ENCODE measurements at regions not wholly inside any gene's neighbourhood (a gene's known extent, or its start where the extent isn't known, plus 50 kb on each side); places are given as distances from the start of the nearest gene placed in this dataset.
A peak's percentile ranks its signal among the peaks of the same experiment; 100 is the strongest.

DNA sequence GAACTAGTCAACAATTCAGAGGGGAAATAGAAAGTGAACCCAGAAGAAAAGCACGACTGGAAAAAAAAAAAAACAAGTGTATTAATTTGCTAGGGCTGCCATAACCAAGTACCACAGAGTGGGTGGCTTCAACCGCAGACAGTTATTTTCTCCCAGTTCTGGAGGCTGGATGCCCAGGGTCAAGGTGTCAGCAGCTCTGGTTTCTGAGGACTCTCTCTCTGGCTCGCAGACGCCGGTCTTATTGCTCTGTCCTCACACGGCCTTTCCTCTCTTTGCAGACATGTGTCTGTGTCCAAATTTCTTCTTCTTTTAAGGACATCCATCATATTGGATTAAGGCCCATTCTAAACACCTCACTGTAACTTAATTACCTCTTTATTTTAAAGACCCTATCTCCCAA lies 291.8 kb downstream of the XXYLT1 start:
- no peak overlapping the region for H3K27ac ChIP-seq (ENCODE audit: extremely low read depth, low read depth, low read length)
- no peaks in the 10 kb centered on the region for H3K9me3 ChIP-seq (ENCODE audit: control insufficient read depth, insufficient read depth, low read depth, low read length)
- no peaks in the 10 kb centered on the region for H3K36me3 ChIP-seq (ENCODE audit: control insufficient read depth in 2 of 2, insufficient read depth in 1 of 2, low read length in 2 of 2)
- TF ChIP-seq ZNF174 (tag by site-specific recombination; IDR thresholded peaks at IDR 0.05) (no peak), ZNF350 (tag by site-specific recombination; IDR thresholded peaks at IDR 0.05) (no peak), ZNF548 (tag by site-specific recombination; IDR thresholded peaks at IDR 0.05) (peak; percentile 72), ZBTB1 (tag by site-specific recombination; IDR thresholded peaks at IDR 0.05) (no peak), PRDM1 (tag by site-specific recombination; IDR thresholded peaks at IDR 0.05) (no peak), ZNF133 (tag by site-specific recombination; IDR thresholded peaks at IDR 0.05) (no peak), ZFP37 (tag by site-specific recombination; IDR thresholded peaks at IDR 0.05) (no peak)
- TF ChIP-seq, protein P1, sequence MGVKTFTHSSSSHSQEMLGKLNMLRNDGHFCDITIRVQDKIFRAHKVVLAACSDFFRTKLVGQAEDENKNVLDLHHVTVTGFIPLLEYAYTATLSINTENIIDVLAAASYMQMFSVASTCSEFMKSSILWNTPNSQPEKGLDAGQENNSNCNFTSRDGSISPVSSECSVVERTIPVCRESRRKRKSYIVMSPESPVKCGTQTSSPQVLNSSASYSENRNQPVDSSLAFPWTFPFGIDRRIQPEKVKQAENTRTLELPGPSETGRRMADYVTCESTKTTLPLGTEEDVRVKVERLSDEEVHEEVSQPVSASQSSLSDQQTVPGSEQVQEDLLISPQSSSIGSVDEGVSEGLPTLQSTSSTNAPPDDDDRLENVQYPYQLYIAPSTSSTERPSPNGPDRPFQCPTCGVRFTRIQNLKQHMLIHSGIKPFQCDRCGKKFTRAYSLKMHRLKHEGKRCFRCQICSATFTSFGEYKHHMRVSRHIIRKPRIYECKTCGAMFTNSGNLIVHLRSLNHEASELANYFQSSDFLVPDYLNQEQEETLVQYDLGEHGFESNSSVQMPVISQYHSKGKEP (tag by site-specific recombination; IDR thresholded peaks at IDR 0.05): no peak
- ChIA-PET CTCF (no interaction called here), POLR2A (no interaction called here)
- no peak overlapping the region for H3K4me3 ChIP-seq (ENCODE audit: low read depth, low read length)
- H3K4me1 ChIP-seq (ENCODE audit: control insufficient read depth, insufficient read depth, low read length): no peaks in the 10 kb centered on the region

DNA sequence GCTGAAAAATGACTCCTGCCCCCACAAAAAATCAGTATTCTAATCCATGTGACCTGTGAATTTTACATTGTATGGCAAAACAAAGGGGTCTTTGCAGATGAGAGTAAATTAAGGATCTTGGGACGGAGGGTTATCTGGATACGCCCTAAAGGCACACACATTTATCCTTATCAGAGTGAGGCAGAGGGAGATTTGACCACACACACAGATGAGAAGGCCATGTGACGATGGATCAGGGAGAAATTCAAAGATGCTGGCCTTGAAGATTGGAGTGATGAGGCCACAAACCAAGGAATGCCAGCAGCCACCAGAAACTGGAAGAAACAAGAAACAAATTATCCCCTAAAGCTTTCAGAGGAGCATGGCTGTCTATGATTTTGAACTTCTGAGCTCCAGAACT lies 288.5 kb downstream of the XXYLT1 start:
- H3K4me3 ChIP-seq (ENCODE audit: low read depth, low read length): no peak overlapping the region
- H3K4me1 ChIP-seq (ENCODE audit: control insufficient read depth, insufficient read depth, low read length): no peaks in the 10 kb centered on the region
- TF ChIP-seq ZFP37 (tag by site-specific recombination; IDR thresholded peaks at IDR 0.05): no peak
- no peak for TF ChIP-seq ZNF248 (tag by site-specific recombination; IDR thresholded peaks at IDR 0.05)
- TF ChIP-seq GLIS1 (tag by site-specific recombination; IDR thresholded peaks at IDR 0.05): no peak
- TF ChIP-seq, protein P2, sequence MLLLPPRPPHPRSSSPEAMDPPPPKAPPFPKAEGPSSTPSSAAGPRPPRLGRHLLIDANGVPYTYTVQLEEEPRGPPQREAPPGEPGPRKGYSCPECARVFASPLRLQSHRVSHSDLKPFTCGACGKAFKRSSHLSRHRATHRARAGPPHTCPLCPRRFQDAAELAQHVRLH (tag by site-specific recombination; IDR thresholded peaks at IDR 0.05): no peak
- TF ChIP-seq ZBTB20 (tag by site-specific recombination; IDR thresholded peaks at IDR 0.05): no peak
- no peak for TF ChIP-seq ZNF335 (tag by site-specific recombination; conservative IDR thresholded peaks at IDR 0.05)
- TF ChIP-seq ZNF654 (tag by site-specific recombination; IDR thresholded peaks at IDR 0.05; ENCODE audit: low read depth): no peak
- TF ChIP-seq ZNF624 (tag by site-specific recombination; IDR thresholded peaks at IDR 0.05): no peak
- TF ChIP-seq WT1 (tag by site-specific recombination; IDR thresholded peaks at IDR 0.05): no peak
- no peak for TF ChIP-seq ZNF768 (tag by site-specific recombination; IDR thresholded peaks at IDR 0.05)
- no peak for TF ChIP-seq ZNF202 (tag by site-specific recombination; IDR thresholded peaks at IDR 0.05; ENCODE audit: borderline replicate concordance)
- TF ChIP-seq ZNF341 (tag by site-specific recombination; IDR thresholded peaks at IDR 0.05; ENCODE audit: low read depth): no peak
- TF ChIP-seq ZNF510 (tag by site-specific recombination; IDR thresholded peaks at IDR 0.05; ENCODE audit: insufficient replicate concordance): no peak
- ChIA-PET CTCF (no interaction called here), POLR2A (no interaction called here)
- no peaks in the 10 kb centered on the region for H3K36me3 ChIP-seq (ENCODE audit: control insufficient read depth in 2 of 2, insufficient read depth in 1 of 2, low read length in 2 of 2)
- no peaks in the 10 kb centered on the region for H3K9me3 ChIP-seq (ENCODE audit: control insufficient read depth, insufficient read depth, low read depth, low read length)
- H3K27ac ChIP-seq (ENCODE audit: extremely low read depth, low read depth, low read length): no peak overlapping the region

DNA sequence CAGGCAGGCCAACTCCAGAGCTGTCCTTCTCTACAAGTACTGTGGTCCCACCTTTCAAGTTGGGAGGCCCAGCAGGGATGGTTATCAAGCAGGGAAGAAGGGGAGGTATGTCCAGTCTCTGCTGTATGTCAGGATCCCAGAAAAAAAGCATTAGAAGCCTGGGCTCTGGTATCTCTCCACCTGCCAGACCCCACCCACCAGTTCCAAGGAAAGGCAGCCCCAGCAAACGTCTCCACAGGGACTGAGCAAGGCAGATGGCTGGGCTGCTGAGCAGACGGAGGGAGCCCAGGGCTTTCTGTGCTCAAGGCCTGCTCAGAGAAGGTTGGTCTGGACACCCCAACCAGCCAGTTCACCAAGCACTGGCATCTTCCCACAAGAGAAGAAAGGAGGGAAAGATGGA lies 287.8 kb downstream of the XXYLT1 start:
- Histone ChIP-seq H3K4me1 (ENCODE audit: control insufficient read depth, insufficient read depth, low read length) (no peaks in the 10 kb centered on the region), H3K27ac (ENCODE audit: extremely low read depth, low read depth, low read length) (no peak overlapping the region), H3K36me3 (ENCODE audit: control insufficient read depth in 2 of 2, insufficient read depth in 1 of 2, low read length in 2 of 2) (no peaks in the 10 kb centered on the region), H3K4me3 (ENCODE audit: low read depth, low read length) (no peak overlapping the region), H3K9me3 (ENCODE audit: control insufficient read depth, insufficient read depth, low read depth, low read length) (no peaks in the 10 kb centered on the region)
- CTCF ChIA-PET: no interaction called here
- TF ChIP-seq ZNF223 (tag by site-specific recombination; IDR thresholded peaks at IDR 0.05): no peak
- TF ChIP-seq, protein P3, sequence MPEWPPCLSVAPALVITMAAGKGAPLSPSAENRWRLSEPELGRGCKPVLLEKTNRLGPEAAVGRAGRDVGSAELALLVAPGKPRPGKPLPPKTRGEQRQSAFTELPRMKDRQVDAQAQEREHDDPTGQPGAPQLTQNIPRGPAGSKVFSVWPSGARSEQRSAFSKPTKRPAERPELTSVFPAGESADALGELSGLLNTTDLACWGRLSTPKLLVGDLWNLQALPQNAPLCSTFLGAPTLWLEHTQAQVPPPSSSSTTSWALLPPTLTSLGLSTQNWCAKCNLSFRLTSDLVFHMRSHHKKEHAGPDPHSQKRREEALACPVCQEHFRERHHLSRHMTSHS (tag by site-specific recombination; IDR thresholded peaks at IDR 0.05): no peak
- TF ChIP-seq ZNF560 (tag by site-specific recombination; IDR thresholded peaks at IDR 0.05; ENCODE audit: borderline replicate concordance): no peak
- TF ChIP-seq ZNF423 (tag by site-specific recombination; IDR thresholded peaks at IDR 0.05): no peak
- no peak for TF ChIP-seq YY2 (tag by site-specific recombination; IDR thresholded peaks at IDR 0.05)
- TF ChIP-seq ZNF138 (tag by site-specific recombination; IDR thresholded peaks at IDR 0.05; ENCODE audit: borderline replicate concordance): no peak
- TF ChIP-seq, protein P4, sequence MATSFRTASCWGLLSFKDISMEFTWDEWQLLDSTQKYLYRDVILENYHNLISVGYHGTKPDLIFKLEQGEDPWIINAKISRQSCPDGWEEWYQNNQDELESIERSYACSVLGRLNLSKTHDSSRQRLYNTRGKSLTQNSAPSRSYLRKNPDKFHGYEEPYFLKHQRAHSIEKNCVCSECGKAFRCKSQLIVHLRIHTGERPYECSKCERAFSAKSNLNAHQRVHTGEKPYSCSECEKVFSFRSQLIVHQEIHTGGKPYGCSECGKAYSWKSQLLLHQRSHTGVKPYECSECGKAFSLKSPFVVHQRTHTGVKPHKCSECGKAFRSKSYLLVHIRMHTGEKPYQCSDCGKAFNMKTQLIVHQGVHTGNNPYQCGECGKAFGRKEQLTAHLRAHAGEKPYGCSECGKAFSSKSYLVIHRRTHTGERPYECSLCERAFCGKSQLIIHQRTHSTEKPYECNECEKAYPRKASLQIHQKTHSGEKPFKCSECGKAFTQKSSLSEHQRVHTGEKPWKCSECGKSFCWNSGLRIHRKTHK (tag by site-specific recombination; IDR thresholded peaks at IDR 0.05): no peak
- POLR2A ChIA-PET: no interaction called here
